ENCODE measurements at regions not wholly inside any gene's neighbourhood (a gene's known extent, or its start where the extent isn't known, plus 50 kb on each side); places are given as distances from the start of the nearest gene placed in this dataset.

- intact Hi-C loops (cut with DNase I, micrococcal nuclease), result no loop called here
- no peaks in the 10 kb centered on the region for H3K4me1 ChIP-seq (ENCODE audit: low read depth)
- no peak for ATAC-seq
These were observed 60.6 kb upstream of the LIMCH1 start for GRCh38 chr4:41477181-41477905.

DNA sequence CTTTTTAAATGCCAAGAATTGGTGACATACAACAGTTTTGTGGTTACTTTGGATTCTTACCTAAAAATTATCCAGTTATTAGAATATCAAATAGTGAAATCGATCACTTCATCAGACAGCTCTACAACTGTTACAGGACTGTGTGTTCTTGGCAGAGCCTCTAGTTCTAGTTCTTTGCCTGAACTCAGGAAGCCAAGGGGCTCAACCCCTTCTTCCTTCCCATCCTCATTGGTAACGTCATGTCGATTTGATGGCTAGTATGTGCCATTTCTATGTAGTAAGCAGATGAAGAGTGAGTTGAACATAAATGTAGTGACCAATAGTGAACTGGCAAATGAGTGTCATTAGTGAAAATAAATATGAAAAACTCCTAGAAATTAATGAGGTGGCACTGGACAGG, 59.4 kb upstream of the LIMCH1 start:
- Histone ChIP-seq H3K4me1 (ENCODE audit: low read depth) (no peaks in the 10 kb centered on the region), H3K4me3 (no peak overlapping the region), H3K9me3 (no peaks in the 10 kb centered on the region), H3K36me3 (ENCODE audit: low read depth) (no peaks in the 10 kb centered on the region)
- no peak for ATAC-seq
- no peak for DNase-seq
- intact Hi-C loops (cut with DNase I, micrococcal nuclease), result no loop called here
- TF ChIP-seq CTCF (IDR thresholded peaks at IDR 0.05), result no peak

More at GRCh38 chr4:41477181-41477905, 60.6 kb upstream of the LIMCH1 start:
- no peak overlapping the region for H3K4me3 ChIP-seq
- TF ChIP-seq CTCF (IDR thresholded peaks at IDR 0.05), result no peak
- H3K36me3 ChIP-seq (ENCODE audit: low read depth), result no peaks in the 10 kb centered on the region
- no peak for DNase-seq
- H3K9me3 ChIP-seq, result no peaks in the 10 kb centered on the region

DNA sequence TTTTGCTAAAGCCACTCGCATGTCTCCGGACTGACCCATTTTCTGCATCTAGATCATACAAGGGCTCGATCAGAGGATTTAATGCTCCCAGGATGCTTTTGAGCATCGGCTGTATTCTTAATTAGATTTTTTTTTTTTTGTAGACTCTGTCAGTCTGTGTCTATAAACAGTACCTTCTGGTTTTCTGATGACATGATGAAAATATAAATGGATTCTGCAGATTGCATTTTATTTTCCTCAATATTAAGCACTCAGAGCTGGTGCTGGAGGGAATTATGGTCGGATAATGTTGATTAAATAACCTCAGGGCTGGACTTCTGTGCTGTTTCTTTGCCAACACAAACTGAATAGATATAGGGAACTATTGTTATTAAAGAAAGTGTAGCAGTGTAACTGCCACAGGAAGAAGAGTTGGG, 57.1 kb upstream of the LIMCH1 start:
- no peaks in the 10 kb centered on the region for H3K9me3 ChIP-seq
- DNase-seq (no peak), ATAC-seq (no peak)
- TF ChIP-seq CTCF (IDR thresholded peaks at IDR 0.05), result no peak
- intact Hi-C loops (cut with DNase I, micrococcal nuclease), result no loop called here
- H3K4me3 ChIP-seq, result no peak overlapping the region
- H3K36me3 ChIP-seq (ENCODE audit: low read depth), result no peaks in the 10 kb centered on the region
- no peaks in the 10 kb centered on the region for H3K4me1 ChIP-seq (ENCODE audit: low read depth)

DNA sequence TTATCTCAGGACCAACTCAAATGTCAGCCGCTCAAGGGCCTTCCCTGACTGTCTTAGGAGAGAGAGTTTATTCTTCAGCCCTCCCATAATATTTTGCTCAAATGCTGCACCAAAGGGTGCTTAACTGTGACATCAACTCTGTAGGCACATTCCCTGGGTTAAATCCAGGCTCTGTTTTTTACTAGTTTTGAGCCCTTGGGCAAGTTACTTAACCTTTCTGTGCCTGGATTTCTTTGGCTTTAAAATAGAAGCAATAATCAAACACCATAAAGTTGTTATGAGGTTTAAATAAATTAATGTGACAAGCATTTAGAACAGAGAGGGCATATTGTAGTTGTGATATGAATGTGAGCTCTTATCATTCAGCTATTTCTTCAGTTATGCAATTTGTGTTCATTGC, 54.2 kb upstream of the LIMCH1 start:
- H3K36me3 ChIP-seq (ENCODE audit: low read depth), result no peaks in the 10 kb centered on the region
- DNase-seq (no peak), ATAC-seq (no peak)
- no peak overlapping the region for H3K4me3 ChIP-seq
- no peak for TF ChIP-seq CTCF (IDR thresholded peaks at IDR 0.05)
- no peaks in the 10 kb centered on the region for H3K4me1 ChIP-seq (ENCODE audit: low read depth)
- no peaks in the 10 kb centered on the region for H3K9me3 ChIP-seq
- intact Hi-C loops (cut with DNase I, micrococcal nuclease), result no loop called here

DNA sequence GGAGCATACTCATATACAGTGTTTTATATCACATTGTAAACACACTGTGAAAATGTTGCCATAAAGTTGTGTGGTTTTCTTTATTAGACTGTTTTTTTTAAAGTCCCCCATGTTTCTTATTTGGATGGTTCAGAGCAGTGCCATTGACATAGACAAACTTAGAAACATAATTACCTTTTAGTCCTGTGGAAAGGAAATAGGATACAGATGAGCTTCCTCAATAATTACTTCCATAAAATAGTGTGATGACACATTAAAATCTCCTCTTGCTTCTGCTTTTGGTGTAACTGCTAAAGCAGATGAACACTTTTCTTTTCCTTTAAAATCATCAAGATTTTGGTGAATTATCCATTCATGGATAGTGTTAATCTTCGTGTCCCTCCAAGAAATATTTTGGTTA, 52.9 kb upstream of the LIMCH1 start:
- ATAC-seq, result no peak
- intact Hi-C loops (cut with DNase I, micrococcal nuclease), result no loop called here
- no peak for TF ChIP-seq CTCF (IDR thresholded peaks at IDR 0.05)
- Histone ChIP-seq H3K9me3 (no peaks in the 10 kb centered on the region), H3K4me3 (no peak overlapping the region), H3K4me1 (ENCODE audit: low read depth) (no peaks in the 10 kb centered on the region), H3K36me3 (ENCODE audit: low read depth) (no peaks in the 10 kb centered on the region)
- no peak for DNase-seq

All from mucosa of descending colon (tissue), 3 donors.